Large intestine (tissue), 3 donors: ENCODE measurements at regions not wholly inside any gene's neighbourhood (a gene's known extent, or its start where the extent isn't known, plus 50 kb on each side); places are given as distances from the start of the nearest gene placed in this dataset.
"Not testable (repeated sequence)": the region's sequence is repeated elsewhere in the genome, so short reads cannot be mapped to it uniquely, and the experiment has no call there.

ENCODE experiments used
- DNase-seq, 2 donors: peaks; one replicate each; pipeline versions ENCODE4 v3.0.0 to v3.0.0-alpha.2; 2013
- H3K27ac ChIP-seq: one replicate; pipeline ENCODE4 v1.5.1; 2013; ENCODE audit warnings: low read length
- H3K27me3 ChIP-seq: 2 replicates; pipeline ENCODE4 v1.6.1; 2013; ENCODE audit warnings: low read length; ENCODE audit not compliant: control insufficient read depth, insufficient read depth
- H3K36me3 ChIP-seq: 2 replicates; pipeline ENCODE4 v1.6.1; 2013; ENCODE audit warnings: low read length; ENCODE audit not compliant: control insufficient read depth, insufficient read depth
- H3K4me1 ChIP-seq: one replicate; pipeline ENCODE4 v1.6.1; 2013; ENCODE audit warnings: low read length; ENCODE audit not compliant: control insufficient read depth, insufficient read depth
- H3K4me3 ChIP-seq: one replicate; pipeline ENCODE4 v1.5.1; 2013; ENCODE audit warnings: low read length
- H3K9me3 ChIP-seq: one replicate; pipeline ENCODE4 v1.6.1; 2013; ENCODE audit warnings: mild to moderate bottlenecking, low read depth, low read length, moderate library complexity; ENCODE audit not compliant: control insufficient read depth
- WGBS: methylation state at CpG from one replicate; pipeline ENCODE4 v1.1.5; 2013; ENCODE audit warnings: low lambda C conversion rate; ENCODE audit not compliant: insufficient coverage; 5-methylcytosine and 5-hydroxymethylcytosine counted together

- WGBS = 90% methylated on average over 3 of the region's 4 CpGs
- DNase-seq = no peak
- H3K4me3 ChIP-seq = no peak overlapping the region
- no peaks in the 10 kb centered on the region for H3K4me1 ChIP-seq
- H3K27me3 ChIP-seq = no peaks in the 10 kb centered on the region
- no peak overlapping the region for H3K27ac ChIP-seq
- no peaks in the 10 kb centered on the region for H3K36me3 ChIP-seq
- no peaks in the 10 kb centered on the region for H3K9me3 ChIP-seq
These were observed 401.0 kb downstream of the SUCLG1 start for GRCh38 chr2:84057917-84058560.

- Histone ChIP-seq H3K4me3 (no peak overlapping the region), H3K36me3 (no peaks in the 10 kb centered on the region), H3K4me1 (no peaks in the 10 kb centered on the region), H3K27ac (no peak overlapping the region), H3K9me3 (no peaks in the 10 kb centered on the region), H3K27me3 (no peaks in the 10 kb centered on the region)
- no peak for DNase-seq
- WGBS = no CpG with 5 or more reads among the region's 1 CpG
These were observed 403.3 kb downstream of the SUCLG1 start for GRCh38 chr2:84055816-84056215.

GRCh38 chr2:84054577-84054976 is 404.5 kb downstream of the SUCLG1 start:
- not testable (repeated sequence) for H3K4me3 ChIP-seq

GRCh38 chr2:84052913-84053312 is 406.2 kb downstream of the SUCLG1 start:
- Histone ChIP-seq H3K36me3 (no peaks in the 10 kb centered on the region), H3K27ac (no peak overlapping the region)
- no CpG with 5 or more reads among the region's 2 CpGs for WGBS

More at GRCh38 chr2:84054577-84054976, 404.5 kb downstream of the SUCLG1 start:
- H3K27me3 ChIP-seq, H3K4me1 ChIP-seq, H3K27ac ChIP-seq, H3K36me3 ChIP-seq, H3K9me3 ChIP-seq, DNase-seq: not testable (repeated sequence)
- no CpG with 5 or more reads among the region's 1 CpG for WGBS

GRCh38 chr2:84052043-84052442 is 407.0 kb downstream of the SUCLG1 start:
- no peak for DNase-seq
- no peaks in the 10 kb centered on the region for H3K36me3 ChIP-seq
- H3K4me3 ChIP-seq = no peak overlapping the region
- H3K9me3 ChIP-seq = no peaks in the 10 kb centered on the region
- WGBS = 83% methylated on average over 1 of the region's 2 CpGs
- H3K27me3 ChIP-seq = no peaks in the 10 kb centered on the region
- H3K4me1 ChIP-seq = no peaks in the 10 kb centered on the region
- H3K27ac ChIP-seq = no peak overlapping the region

More at GRCh38 chr2:84052913-84053312, 406.2 kb downstream of the SUCLG1 start:
- Histone ChIP-seq H3K9me3 (no peaks in the 10 kb centered on the region), H3K4me3 (no peak overlapping the region), H3K27me3 (no peaks in the 10 kb centered on the region), H3K4me1 (no peaks in the 10 kb centered on the region)
- DNase-seq = no peak

GRCh38 chr2:84048964-84049363 is 410.1 kb downstream of the SUCLG1 start:
- no peak overlapping the region for H3K27ac ChIP-seq
- DNase-seq = no peak
- WGBS = 92% methylated on average over 2 of the region's 4 CpGs
- no peaks in the 10 kb centered on the region for H3K36me3 ChIP-seq
- no peak overlapping the region for H3K4me3 ChIP-seq
- H3K27me3 ChIP-seq = no peaks in the 10 kb centered on the region
- H3K4me1 ChIP-seq = no peaks in the 10 kb centered on the region
- H3K9me3 ChIP-seq = no peaks in the 10 kb centered on the region

- H3K4me1 ChIP-seq = no peaks in the 10 kb centered on the region
- WGBS = 80% methylated on average over 2 of the region's 3 CpGs
- DNase-seq = no peak
- H3K27ac ChIP-seq = no peak overlapping the region
- H3K27me3 ChIP-seq = peaks cover 3% of the 10 kb centered on the region
- no peaks in the 10 kb centered on the region for H3K36me3 ChIP-seq
- no peak overlapping the region for H3K4me3 ChIP-seq
- H3K9me3 ChIP-seq = no peaks in the 10 kb centered on the region
These were observed 417.6 kb downstream of the SUCLG1 start for GRCh38 chr2:84041506-84041905.

- WGBS = no CpG with 5 or more reads among the region's 13 CpGs
- H3K9me3 ChIP-seq = no peaks in the 10 kb centered on the region
- no peak for DNase-seq
- no peak overlapping the region for H3K4me3 ChIP-seq
- H3K27me3 ChIP-seq = peaks cover 3% of the 10 kb centered on the region
- no peak overlapping the region for H3K27ac ChIP-seq
- H3K36me3 ChIP-seq = no peaks in the 10 kb centered on the region
- no peaks in the 10 kb centered on the region for H3K4me1 ChIP-seq
These were observed 418.8 kb downstream of the SUCLG1 start for GRCh38 chr2:84040281-84040680.

GRCh38 chr2:84038866-84039265 is 420.2 kb downstream of the SUCLG1 start:
- WGBS = no CpG with 5 or more reads among the region's 2 CpGs
- Histone ChIP-seq H3K27me3 (peaks cover 3% of the 10 kb centered on the region), H3K27ac (no peak overlapping the region), H3K4me1 (no peaks in the 10 kb centered on the region), H3K36me3 (no peaks in the 10 kb centered on the region), H3K4me3 (no peak overlapping the region), H3K9me3 (no peaks in the 10 kb centered on the region)
- DNase-seq = no peak

GRCh38 chr2:84033347-84033974 is 425.6 kb downstream of the SUCLG1 start:
- H3K4me1 ChIP-seq = no peaks in the 10 kb centered on the region
- H3K9me3 ChIP-seq = no peaks in the 10 kb centered on the region
- WGBS = 50% methylated on average over 1 of the region's 2 CpGs
- H3K4me3 ChIP-seq = no peak overlapping the region
- no peak for DNase-seq
- no peaks in the 10 kb centered on the region for H3K36me3 ChIP-seq
- no peak overlapping the region for H3K27ac ChIP-seq
- no peaks in the 10 kb centered on the region for H3K27me3 ChIP-seq
